Epithelial cell of prostate (primary cell): ENCODE measurements at regions not wholly inside any gene's neighbourhood (a gene's known extent, or its start where the extent isn't known, plus 50 kb on each side); places are given as distances from the start of the nearest gene placed in this dataset.
"Not testable (repeated sequence)": the region's sequence is repeated elsewhere in the genome, so short reads cannot be mapped to it uniquely, and the experiment has no call there.

Source experiments
- DNase-seq: peaks from one replicate; pipeline ENCODE4 v3.0.0-alpha.2; 2011; ENCODE audit warnings: low read depth, low spot score
- H3K27ac ChIP-seq: fragments of 450-650 bp; 2 replicates; pipeline ENCODE4 v1.5.1; 2017; ENCODE audit warnings: mild to moderate bottlenecking

GRCh38 chr14:87644689-87645088 lies 348.3 kb downstream of the GALC start:
- DNase-seq = no peak
- no peak overlapping the region for H3K27ac ChIP-seq

- H3K27ac ChIP-seq = no peak overlapping the region
- DNase-seq = no peak
These were observed 350.0 kb downstream of the GALC start for GRCh38 chr14:87643005-87643404.

GRCh38 chr14:87640553-87640952 lies 352.4 kb downstream of the GALC start:
- no peak for DNase-seq
- no peak overlapping the region for H3K27ac ChIP-seq

GRCh38 chr14:87638196-87638595 lies 354.8 kb downstream of the GALC start:
- H3K27ac ChIP-seq = no peak overlapping the region
- no peak for DNase-seq

- no peak overlapping the region for H3K27ac ChIP-seq
- DNase-seq = no peak
These were observed 357.5 kb downstream of the GALC start for GRCh38 chr14:87635442-87635841.

GRCh38 chr14:87632796-87633195 lies 360.2 kb downstream of the GALC start:
- DNase-seq = no peak
- H3K27ac ChIP-seq = no peak overlapping the region

- no peak for DNase-seq
- no peak overlapping the region for H3K27ac ChIP-seq
These were observed 362.1 kb downstream of the GALC start for GRCh38 chr14:87630846-87631245.

- no peak for DNase-seq
- H3K27ac ChIP-seq = no peak overlapping the region
These were observed 363.2 kb downstream of the GALC start for GRCh38 chr14:87629788-87630187.

- DNase-seq = no peak
- no peak overlapping the region for H3K27ac ChIP-seq
These were observed 364.2 kb downstream of the GALC start for GRCh38 chr14:87628780-87629179.

- no peak overlapping the region for H3K27ac ChIP-seq
- no peak for DNase-seq
These were observed 364.9 kb downstream of the GALC start for GRCh38 chr14:87628129-87628528.

- DNase-seq = no peak
- H3K27ac ChIP-seq = no peak overlapping the region
These were observed 366.7 kb downstream of the GALC start for GRCh38 chr14:87626266-87626665.

- DNase-seq = no peak
- no peak overlapping the region for H3K27ac ChIP-seq
These were observed 369.4 kb downstream of the GALC start for GRCh38 chr14:87623616-87624015.

- DNase-seq = no peak
These were observed 375.9 kb downstream of the GALC start for GRCh38 chr14:87617079-87617478.

GRCh38 chr14:87615822-87616679 lies 376.9 kb downstream of the GALC start:
- H3K27ac ChIP-seq = no peak overlapping the region
- DNase-seq = peak; percentile 2

More at GRCh38 chr14:87617079-87617478, 375.9 kb downstream of the GALC start:
- H3K27ac ChIP-seq = no peak overlapping the region

- H3K27ac ChIP-seq = no peak overlapping the region
- no peak for DNase-seq
These were observed 377.9 kb downstream of the GALC start for GRCh38 chr14:87615047-87615446.

- no peak overlapping the region for H3K27ac ChIP-seq
- DNase-seq = peak; percentile 1
These were observed 379.1 kb downstream of the GALC start for GRCh38 chr14:87613881-87614280.

- not testable (repeated sequence) for DNase-seq, H3K27ac ChIP-seq
These were observed 385.9 kb downstream of the GALC start for GRCh38 chr14:87607056-87607455.

- H3K27ac ChIP-seq = no peak overlapping the region
- no peak for DNase-seq
These were observed 391.9 kb downstream of the GALC start for GRCh38 chr14:87601036-87601435.

GRCh38 chr14:87600240-87600639 lies 392.7 kb downstream of the GALC start:
- no peak for DNase-seq
- no peak overlapping the region for H3K27ac ChIP-seq

GRCh38 chr14:87581298-87581697 lies 411.7 kb downstream of the GALC start:
- no peak for DNase-seq
- H3K27ac ChIP-seq = no peak overlapping the region

- no peak overlapping the region for H3K27ac ChIP-seq
- DNase-seq = no peak
These were observed 413.9 kb downstream of the GALC start for GRCh38 chr14:87579036-87579435.

GRCh38 chr14:87575378-87575777 lies 417.6 kb downstream of the GALC start:
- no peak overlapping the region for H3K27ac ChIP-seq

More at GRCh38 chr14:87575378-87575777, 417.6 kb downstream of the GALC start:
- no peak for DNase-seq
